EL (cell line): ENCODE measurements at regions not wholly inside any gene's neighbourhood (a gene's known extent, or its start where the extent isn't known, plus 50 kb on each side); places are given as distances from the start of the nearest gene placed in this dataset.

Source experiments
- DNase-seq: peaks from one replicate; pipeline ENCODE4 v3.0.0-alpha.2; 2016

- DNase-seq = no peak
These were observed 181.2 kb downstream of the OMA1 start for GRCh38 chr1:58365328-58365727.

GRCh38 chr1:58363585-58363984 is 182.9 kb downstream of the OMA1 start:
- no peak for DNase-seq

- no peak for DNase-seq
These were observed 185.4 kb downstream of the OMA1 start for GRCh38 chr1:58361134-58361533.

GRCh38 chr1:58358346-58358745 is 188.2 kb downstream of the OMA1 start:
- DNase-seq = peak; percentile 15

- DNase-seq = no peak
These were observed 190.1 kb downstream of the OMA1 start for GRCh38 chr1:58356402-58356801.

GRCh38 chr1:58353168-58353567 is 193.4 kb downstream of the OMA1 start:
- no peak for DNase-seq

GRCh38 chr1:58352476-58353092 is 193.9 kb downstream of the OMA1 start:
- no peak for DNase-seq

GRCh38 chr1:58346036-58346355 is 200.5 kb downstream of the OMA1 start:
- no peak for DNase-seq

GRCh38 chr1:58345215-58346035 is 201.1 kb downstream of the OMA1 start:
- DNase-seq = no peak

- no peak for DNase-seq
These were observed 206.3 kb downstream of the OMA1 start for GRCh38 chr1:58340185-58340584.

- DNase-seq = no peak
These were observed 208.4 kb downstream of the OMA1 start for GRCh38 chr1:58338081-58338480.

GRCh38 chr1:58333511-58333910 is 213.0 kb downstream of the OMA1 start:
- DNase-seq = no peak

GRCh38 chr1:58331156-58331555 is 215.4 kb downstream of the OMA1 start:
- no peak for DNase-seq

GRCh38 chr1:58325866-58326265 is 220.7 kb downstream of the OMA1 start:
- DNase-seq = no peak

GRCh38 chr1:58324558-58324957 is 222.0 kb downstream of the OMA1 start:
- DNase-seq = no peak

GRCh38 chr1:58318157-58319005 is 228.1 kb downstream of the OMA1 start:
- peak; percentile 35 for DNase-seq

GRCh38 chr1:58317694-58318093 is 228.8 kb downstream of the OMA1 start:
- no peak for DNase-seq

GRCh38 chr1:58317086-58317485 is 229.4 kb downstream of the OMA1 start:
- no peak for DNase-seq

- no peak for DNase-seq
These were observed 230.4 kb downstream of the OMA1 start for GRCh38 chr1:58316141-58316540.

GRCh38 chr1:58312971-58313563 is 233.5 kb downstream of the OMA1 start:
- no peak for DNase-seq

GRCh38 chr1:58312461-58312860 is 234.1 kb downstream of the OMA1 start:
- DNase-seq = no peak

- DNase-seq = no peak
These were observed 235.6 kb downstream of the OMA1 start for GRCh38 chr1:58310881-58311280.

- DNase-seq = no peak
These were observed 236.1 kb downstream of the OMA1 start for GRCh38 chr1:58310469-58310868.
